ENCODE measurements at regions not wholly inside any gene's neighbourhood (a gene's known extent, or its start where the extent isn't known, plus 50 kb on each side); places are given as distances from the start of the nearest gene placed in this dataset.

DNA sequence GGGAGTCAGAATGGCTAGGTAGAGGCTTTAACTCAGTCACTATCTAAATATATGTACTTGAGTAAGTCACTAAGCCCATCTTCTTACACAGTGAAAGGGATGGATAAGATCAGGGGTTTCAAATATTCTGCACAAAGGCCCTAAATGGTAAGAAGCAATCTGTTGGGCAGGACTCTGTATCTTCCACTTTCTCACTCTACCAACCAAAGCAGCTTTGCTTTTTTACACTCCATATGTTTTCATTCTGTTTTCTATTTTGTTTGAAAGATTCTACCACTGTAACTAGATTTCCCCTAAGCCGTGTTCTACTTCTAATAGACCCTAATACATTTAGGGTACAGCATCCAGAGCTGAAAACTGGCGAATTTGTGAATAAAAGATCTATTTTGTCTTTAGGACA is 477.5 kb upstream of the NMUR2 start:
- Histone ChIP-seq H2AFZ (ENCODE audit: control insufficient read depth, low read length) (no peak overlapping the region), H3K4me3 (ENCODE audit: control insufficient read depth in 2 of 3, extremely low read depth in 1 of 3, insufficient read depth in 2 of 3, low read depth in 1 of 3, low read length in 3 of 3) (no peak overlapping the region), H3K27me3 (ENCODE audit: control insufficient read depth, extremely low read depth, insufficient read depth, low read length) (no peaks in the 10 kb centered on the region), H3K79me2 (ENCODE audit: control insufficient read depth, insufficient read depth, low read length) (no peaks in the 10 kb centered on the region), H3K27ac (ENCODE audit: control insufficient read depth, insufficient read depth, low read length) (no peak overlapping the region), H3K36me3 (ENCODE audit: control insufficient read depth in 2 of 2, extremely low read depth in 1 of 2, insufficient read depth in 2 of 2, low read length in 2 of 2) (no peaks in the 10 kb centered on the region), H4K20me1 (ENCODE audit: control insufficient read depth, extremely low read depth, insufficient read depth, low read length) (no peaks in the 10 kb centered on the region), H3K9me3 (ENCODE audit: control insufficient read depth, low read depth, low read length) (no peaks in the 10 kb centered on the region), H3K9me1 (ENCODE audit: control insufficient read depth, extremely low read depth, insufficient read depth, low read length) (no peaks in the 10 kb centered on the region), H3K9ac (ENCODE audit: control insufficient read depth, extremely low read depth, insufficient read depth, low read length) (no peak overlapping the region), H3K4me1 (ENCODE audit: control insufficient read depth, extremely low read depth, insufficient read depth, low read length) (no peaks in the 10 kb centered on the region), H3K4me2 (ENCODE audit: control insufficient read depth, extremely low read depth, insufficient read depth, low read depth, low read length) (no peak overlapping the region)
- FAIRE-seq: no peak
- no peak for DNase-seq (ENCODE audit: low read depth, low spot score)
- dilution Hi-C loops (cut with MboI; ENCODE audit: extremely low pct_ligation_motif_present, low sequenced_read_pairs): no loop called here
- no peak for TF ChIP-seq EZH2 (IDR thresholded peaks at IDR 0.05; ENCODE audit: low read length)
- TF ChIP-seq, protein P1, sequence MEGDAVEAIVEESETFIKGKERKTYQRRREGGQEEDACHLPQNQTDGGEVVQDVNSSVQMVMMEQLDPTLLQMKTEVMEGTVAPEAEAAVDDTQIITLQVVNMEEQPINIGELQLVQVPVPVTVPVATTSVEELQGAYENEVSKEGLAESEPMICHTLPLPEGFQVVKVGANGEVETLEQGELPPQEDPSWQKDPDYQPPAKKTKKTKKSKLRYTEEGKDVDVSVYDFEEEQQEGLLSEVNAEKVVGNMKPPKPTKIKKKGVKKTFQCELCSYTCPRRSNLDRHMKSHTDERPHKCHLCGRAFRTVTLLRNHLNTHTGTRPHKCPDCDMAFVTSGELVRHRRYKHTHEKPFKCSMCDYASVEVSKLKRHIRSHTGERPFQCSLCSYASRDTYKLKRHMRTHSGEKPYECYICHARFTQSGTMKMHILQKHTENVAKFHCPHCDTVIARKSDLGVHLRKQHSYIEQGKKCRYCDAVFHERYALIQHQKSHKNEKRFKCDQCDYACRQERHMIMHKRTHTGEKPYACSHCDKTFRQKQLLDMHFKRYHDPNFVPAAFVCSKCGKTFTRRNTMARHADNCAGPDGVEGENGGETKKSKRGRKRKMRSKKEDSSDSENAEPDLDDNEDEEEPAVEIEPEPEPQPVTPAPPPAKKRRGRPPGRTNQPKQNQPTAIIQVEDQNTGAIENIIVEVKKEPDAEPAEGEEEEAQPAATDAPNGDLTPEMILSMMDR (optimal IDR thresholded peaks at IDR 0.05 in 1 of 3, IDR thresholded peaks at IDR 0.05 in 1 of 3, conservative IDR thresholded peaks at IDR 0.05 in 1 of 3; ENCODE audit: extremely low read depth in 1 of 3, insufficient read depth in 2 of 3, low read length in 3 of 3): no peak

DNA sequence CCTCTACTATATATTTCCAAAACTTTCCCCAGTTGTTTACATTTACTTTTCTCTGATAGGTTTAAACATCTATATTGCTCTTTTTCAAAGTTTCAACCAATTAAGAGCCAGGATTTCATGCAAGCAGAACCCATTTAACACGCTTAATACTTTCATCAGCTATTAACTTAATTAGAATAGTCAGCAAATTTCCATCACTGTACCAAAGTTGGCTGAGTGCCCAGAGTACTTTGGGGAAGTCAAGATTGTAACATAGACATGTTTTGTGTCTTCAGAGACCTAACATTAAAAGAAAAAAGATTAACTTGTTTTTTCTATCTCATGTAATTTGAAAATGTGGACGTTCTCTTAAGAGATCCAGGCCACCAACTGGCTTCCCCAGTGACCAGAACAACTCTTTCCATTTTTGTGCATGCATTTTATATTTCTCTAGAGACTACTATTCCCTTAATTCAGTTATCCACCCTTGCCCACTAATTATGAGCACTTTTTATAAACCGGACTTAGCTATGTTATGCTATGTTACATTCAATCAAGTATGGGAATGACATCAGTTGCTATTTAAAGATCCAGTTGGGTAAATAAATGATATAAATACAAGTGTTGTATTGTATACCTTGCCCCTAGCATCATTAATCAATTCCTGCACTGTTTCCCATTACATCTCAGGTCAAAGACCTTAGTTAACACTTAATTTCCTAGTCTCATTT is 478.1 kb upstream of the NMUR2 start:
- DNase-seq (ENCODE audit: low read depth, low spot score): no peak
- Histone ChIP-seq H3K4me3 (ENCODE audit: control insufficient read depth in 2 of 3, extremely low read depth in 1 of 3, insufficient read depth in 2 of 3, low read depth in 1 of 3, low read length in 3 of 3) (no peak overlapping the region), H2AFZ (ENCODE audit: control insufficient read depth, low read length) (no peak overlapping the region), H4K20me1 (ENCODE audit: control insufficient read depth, extremely low read depth, insufficient read depth, low read length) (no peaks in the 10 kb centered on the region), H3K9me3 (ENCODE audit: control insufficient read depth, low read depth, low read length) (no peaks in the 10 kb centered on the region), H3K36me3 (ENCODE audit: control insufficient read depth in 2 of 2, extremely low read depth in 1 of 2, insufficient read depth in 2 of 2, low read length in 2 of 2) (no peaks in the 10 kb centered on the region), H3K9ac (ENCODE audit: control insufficient read depth, extremely low read depth, insufficient read depth, low read length) (no peak overlapping the region), H3K9me1 (ENCODE audit: control insufficient read depth, extremely low read depth, insufficient read depth, low read length) (no peaks in the 10 kb centered on the region), H3K27ac (ENCODE audit: control insufficient read depth, insufficient read depth, low read length) (no peak overlapping the region), H3K4me2 (ENCODE audit: control insufficient read depth, extremely low read depth, insufficient read depth, low read depth, low read length) (no peak overlapping the region), H3K27me3 (ENCODE audit: control insufficient read depth, extremely low read depth, insufficient read depth, low read length) (no peaks in the 10 kb centered on the region), H3K4me1 (ENCODE audit: control insufficient read depth, extremely low read depth, insufficient read depth, low read length) (no peaks in the 10 kb centered on the region), H3K79me2 (ENCODE audit: control insufficient read depth, insufficient read depth, low read length) (no peaks in the 10 kb centered on the region)
- no peak for FAIRE-seq
- dilution Hi-C loops (cut with MboI; ENCODE audit: extremely low pct_ligation_motif_present, low sequenced_read_pairs): no loop called here
- TF ChIP-seq, protein P1 (optimal IDR thresholded peaks at IDR 0.05 in 1 of 3, IDR thresholded peaks at IDR 0.05 in 1 of 3, conservative IDR thresholded peaks at IDR 0.05 in 1 of 3; ENCODE audit: extremely low read depth in 1 of 3, insufficient read depth in 2 of 3, low read length in 3 of 3): no peak
- no peak for TF ChIP-seq EZH2 (IDR thresholded peaks at IDR 0.05; ENCODE audit: low read length)
